ENCODE measurements at regions not wholly inside any gene's neighbourhood (a gene's known extent, or its start where the extent isn't known, plus 50 kb on each side); places are given as distances from the start of the nearest gene placed in this dataset.
"Not testable (repeated sequence)": the region's sequence is repeated elsewhere in the genome, so short reads cannot be mapped to it uniquely, and the experiment has no call there.

DNA sequence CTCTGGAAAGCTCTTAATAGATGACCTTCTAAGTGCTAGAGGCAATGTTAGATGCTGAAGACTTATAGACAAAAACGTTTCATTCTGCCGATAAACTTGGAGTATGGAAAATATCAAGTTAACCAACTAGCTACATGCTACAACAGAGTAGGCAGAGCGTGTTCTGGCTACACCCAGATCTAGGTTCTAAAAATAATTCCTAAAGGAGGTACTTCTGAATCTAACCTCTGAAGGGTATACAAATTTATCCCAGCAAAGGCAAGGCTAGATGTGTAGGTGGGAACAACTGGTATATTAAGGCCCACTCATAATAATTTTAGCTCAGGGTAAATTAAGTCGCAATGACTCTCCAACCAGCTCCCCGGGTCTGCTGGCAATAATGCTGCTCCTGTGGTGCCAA is 67.6 kb upstream of the NBPF26 start:
- DNase-seq, H3K9me3 Mint-ChIP-seq, H3K36me3 Mint-ChIP-seq, H3K27me3 Mint-ChIP-seq, H3K4me3 Mint-ChIP-seq, CTCF ChIA-PET, H3K4me1 Mint-ChIP-seq, H3K27ac Mint-ChIP-seq: not testable (repeated sequence)

DNA sequence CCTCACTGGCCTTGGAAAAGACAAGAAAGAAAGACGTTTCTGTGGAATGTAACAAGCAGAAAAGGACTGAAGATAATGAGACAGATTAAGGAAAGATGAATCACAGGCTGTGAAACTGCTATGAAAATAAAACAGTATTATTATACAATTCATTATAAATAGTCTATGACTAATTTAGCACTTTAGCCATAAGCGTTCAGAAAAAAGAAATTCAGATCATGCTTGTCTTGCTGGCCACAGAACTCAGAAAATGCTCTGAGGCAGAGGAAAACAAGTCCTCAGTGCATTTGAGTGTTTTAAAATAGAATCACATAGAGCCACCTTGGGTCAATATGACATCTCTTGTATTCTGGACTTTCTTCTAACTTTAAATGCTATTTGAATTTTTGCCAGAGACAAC is 65.9 kb upstream of the NBPF26 start:
- H3K27me3 Mint-ChIP-seq, H3K27ac Mint-ChIP-seq, H3K9me3 Mint-ChIP-seq, H3K36me3 Mint-ChIP-seq, H3K4me1 Mint-ChIP-seq, CTCF ChIA-PET, DNase-seq, H3K4me3 Mint-ChIP-seq: not testable (repeated sequence)

DNA sequence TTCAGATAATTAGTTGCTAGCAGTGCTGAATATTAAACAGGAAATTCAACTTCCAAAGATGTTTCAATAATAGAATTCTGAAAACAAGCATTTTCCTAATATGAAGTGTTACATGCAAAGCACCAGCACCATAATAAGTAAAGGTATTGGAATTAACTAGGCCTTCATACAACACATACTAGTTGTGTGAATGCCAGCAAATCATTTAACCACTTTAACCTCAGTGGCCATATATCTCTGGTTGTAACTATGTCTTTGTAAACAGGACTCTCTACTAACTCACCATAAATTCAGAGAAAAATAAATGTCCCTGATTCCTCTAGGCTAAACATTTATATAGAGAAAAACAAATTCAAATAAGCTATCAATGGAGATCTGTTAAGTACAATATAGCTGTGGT is 65.1 kb upstream of the NBPF26 start:
- not testable (repeated sequence) for H3K4me1 Mint-ChIP-seq, H3K4me3 Mint-ChIP-seq, H3K27me3 Mint-ChIP-seq

DNA sequence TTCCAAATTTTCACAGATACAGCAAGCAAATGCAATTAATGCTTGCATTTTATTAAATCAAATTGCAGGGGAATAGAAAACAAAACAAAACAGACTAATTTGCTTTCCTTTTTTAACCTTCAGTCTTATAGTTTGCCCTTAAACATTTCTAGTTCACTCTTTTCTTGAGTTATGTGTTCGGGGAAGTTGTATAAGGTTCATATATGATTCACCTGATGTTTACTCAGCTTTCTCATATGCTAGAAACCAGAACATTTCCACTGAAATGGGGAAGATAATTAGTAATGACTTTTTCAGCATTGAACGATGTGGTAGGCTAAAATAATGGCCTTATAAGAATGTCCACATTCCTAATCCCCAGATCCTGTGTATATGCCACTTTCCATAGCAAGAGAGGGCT is 64.6 kb upstream of the NBPF26 start:
- H3K27me3 Mint-ChIP-seq, H3K27ac Mint-ChIP-seq, H3K4me3 Mint-ChIP-seq, H3K9me3 Mint-ChIP-seq, CTCF ChIA-PET, DNase-seq, H3K4me1 Mint-ChIP-seq, H3K36me3 Mint-ChIP-seq: not testable (repeated sequence)

More for the DNA sequence above, 65.1 kb upstream of the NBPF26 start:
- H3K27ac Mint-ChIP-seq, CTCF ChIA-PET, H3K36me3 Mint-ChIP-seq, H3K9me3 Mint-ChIP-seq, DNase-seq: not testable (repeated sequence)

DNA sequence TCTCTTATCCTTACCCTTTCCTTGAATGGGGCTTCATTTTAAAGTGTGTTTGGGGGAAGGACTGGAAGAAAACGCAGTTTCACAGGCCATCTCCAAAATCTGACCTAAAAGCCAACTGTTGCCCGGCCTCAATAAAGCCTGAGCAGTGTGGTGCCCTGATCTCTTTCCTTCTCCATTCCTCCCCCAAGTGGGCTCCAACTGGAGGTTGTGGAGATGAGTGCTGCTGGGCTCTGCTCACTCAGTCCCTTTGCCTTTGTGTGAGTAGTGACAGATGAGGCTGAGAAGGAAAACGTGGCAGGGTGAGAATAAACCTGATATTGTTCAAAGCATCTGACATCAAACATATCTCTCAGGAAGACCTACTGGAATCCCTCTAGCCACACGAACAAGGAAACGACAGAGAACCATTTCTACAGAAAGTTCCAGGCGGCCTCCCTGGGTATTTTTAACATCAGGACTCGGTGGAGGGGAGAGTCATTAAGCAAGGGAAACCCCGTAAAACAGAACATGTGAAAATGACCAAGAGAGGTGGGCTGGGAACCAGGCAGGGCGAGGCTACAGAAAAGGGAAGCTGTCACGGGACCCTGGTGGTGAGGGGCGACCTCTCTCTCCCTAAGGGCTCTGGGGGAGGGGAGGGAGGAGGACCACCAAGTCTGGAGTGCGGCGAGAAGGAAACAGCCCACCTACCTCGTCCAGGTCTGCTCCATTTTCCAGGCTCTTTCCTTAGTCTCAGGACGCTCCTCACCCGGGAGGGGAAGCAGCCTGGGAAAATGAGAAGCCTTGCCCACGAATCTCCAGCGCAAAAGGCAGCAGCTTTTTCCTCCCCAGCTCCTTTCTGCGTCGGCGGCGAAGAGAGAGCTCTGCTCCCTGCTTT is 59.1 kb upstream of the NBPF26 start:
- H3K9me3 Mint-ChIP-seq, CTCF ChIA-PET, H3K27ac Mint-ChIP-seq, H3K4me1 Mint-ChIP-seq, H3K36me3 Mint-ChIP-seq, DNase-seq, H3K27me3 Mint-ChIP-seq: not testable (repeated sequence)
- peak overlapping the region; percentile 78 for H3K4me3 Mint-ChIP-seq

DNA sequence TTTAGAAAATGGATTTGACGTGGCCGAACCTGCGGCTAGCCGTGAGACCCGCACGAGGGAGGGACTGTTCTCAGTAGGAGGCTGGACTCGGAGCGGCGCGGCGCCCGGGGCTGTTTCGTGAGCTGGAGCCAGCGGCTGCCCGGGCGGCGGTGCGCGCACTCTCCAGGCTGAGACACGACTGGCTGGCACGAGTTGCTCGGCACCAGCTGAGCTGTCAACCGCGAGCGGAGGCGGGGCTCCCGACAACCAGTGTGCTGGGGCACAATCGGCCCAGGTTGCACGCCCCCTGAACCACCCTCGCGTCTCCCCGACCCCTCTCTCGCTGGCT is 58.5 kb upstream of the NBPF26 start:
- H3K27ac Mint-ChIP-seq, H3K4me1 Mint-ChIP-seq, H3K36me3 Mint-ChIP-seq, H3K9me3 Mint-ChIP-seq, CTCF ChIA-PET, H3K27me3 Mint-ChIP-seq: not testable (repeated sequence)
- peak overlapping the region; percentile 78 for H3K4me3 Mint-ChIP-seq
- peak; percentile 46 for DNase-seq

DNA sequence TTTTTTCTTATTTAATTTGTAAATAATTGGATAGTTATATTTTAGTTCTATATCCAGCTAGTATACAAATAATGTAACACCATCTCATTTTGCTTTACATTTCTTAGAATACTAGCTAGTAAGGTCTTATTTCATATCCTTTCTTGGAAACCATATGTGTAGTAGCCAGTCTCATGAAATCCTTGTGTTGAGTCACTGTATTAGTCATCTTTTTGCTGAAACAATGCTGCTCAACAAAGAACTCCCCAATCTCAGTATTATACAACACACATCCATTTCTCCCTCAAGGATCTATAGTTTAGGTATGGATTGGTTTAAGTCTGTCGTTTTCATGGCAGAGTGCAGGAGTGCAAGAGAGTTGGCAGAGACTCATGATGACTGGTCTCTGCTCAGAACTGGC is 55.6 kb upstream of the NBPF26 start:
- H3K36me3 Mint-ChIP-seq, H3K27me3 Mint-ChIP-seq, CTCF ChIA-PET: not testable (repeated sequence)

More for the DNA sequence above, 55.6 kb upstream of the NBPF26 start:
- DNase-seq, H3K27ac Mint-ChIP-seq, H3K9me3 Mint-ChIP-seq, H3K4me1 Mint-ChIP-seq, H3K4me3 Mint-ChIP-seq: not testable (repeated sequence)

Data from activated naive CD4-positive, alpha-beta T cell treated with anti-CD3 and anti-CD28 coated beads, Interleukin-2, amount 10 ng/mL, durations not matched to agents 7 days and 5 days (primary cell).